ENCODE measurements at regions not wholly inside any gene's neighbourhood (a gene's known extent, or its start where the extent isn't known, plus 50 kb on each side); places are given as distances from the start of the nearest gene placed in this dataset.

DNA sequence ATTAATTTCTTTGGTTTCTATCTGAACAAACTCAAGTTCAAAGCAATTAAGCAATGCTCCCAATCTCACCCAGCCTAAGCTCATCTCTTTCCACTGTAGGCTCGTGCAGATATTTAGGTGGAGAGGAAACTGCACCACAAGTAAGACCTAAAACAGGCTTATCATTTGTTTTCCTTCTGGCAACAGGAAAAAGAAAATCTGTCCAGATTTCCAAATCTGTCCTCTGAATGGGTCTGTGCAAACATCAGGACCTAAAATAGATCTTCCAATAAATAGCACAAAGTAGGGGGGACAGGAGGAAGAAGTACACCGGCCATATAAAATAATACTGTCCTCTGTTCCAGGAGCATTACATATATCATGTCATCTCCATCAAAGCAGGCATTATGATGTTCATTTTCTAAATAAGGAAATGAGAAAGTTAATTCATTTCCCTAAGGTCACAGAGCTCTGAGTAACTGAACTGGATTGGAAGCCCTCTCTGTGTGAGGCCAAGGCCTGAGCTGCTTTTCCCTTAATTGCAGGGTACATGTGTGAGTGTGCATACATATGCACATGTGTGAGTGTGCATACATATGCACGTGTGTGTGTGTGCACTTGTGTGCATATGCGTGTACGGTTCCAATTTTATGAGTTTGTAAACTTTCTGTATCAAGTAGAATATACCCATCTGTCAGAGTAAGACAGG lies 92.8 kb upstream of the PARD3 start:
- no peaks in the 10 kb centered on the region for H3K4me1 ChIP-seq (ENCODE audit: control insufficient read depth, insufficient read depth, low read length)
- no peaks in the 10 kb centered on the region for H3K27me3 ChIP-seq (ENCODE audit: control insufficient read depth, insufficient read depth, low read length)
- no peak for ATAC-seq
- ChIA-PET CTCF (no interaction called here), POLR2A (no interaction called here)
- BruUV-seq (replicated peaks) = no TSS peak
- no peak overlapping the region for H3K4me3 ChIP-seq (ENCODE audit: low read depth in 2 of 2, low read length in 2 of 2)
- intact Hi-C loops (cut with micrococcal nuclease; ENCODE audit: unreplicated experiment) = no loop called here
- H3K9me3 ChIP-seq (ENCODE audit: control insufficient read depth, insufficient read depth, low read depth, low read length) = no peaks in the 10 kb centered on the region
- no peaks in the 10 kb centered on the region for H3K36me3 ChIP-seq (ENCODE audit: control insufficient read depth, insufficient read depth, low read length)
- H3K27ac ChIP-seq (ENCODE audit: low read length) = no peak overlapping the region
- no peak for DNase-seq (ENCODE audit: low read depth, low spot score)
- in situ Hi-C loops (cut with HindIII; ENCODE audit: low pct_unique_long_range_greater_than_20kb, low sequenced_read_pairs) = no loop called here
- TF ChIP-seq, protein P1, sequence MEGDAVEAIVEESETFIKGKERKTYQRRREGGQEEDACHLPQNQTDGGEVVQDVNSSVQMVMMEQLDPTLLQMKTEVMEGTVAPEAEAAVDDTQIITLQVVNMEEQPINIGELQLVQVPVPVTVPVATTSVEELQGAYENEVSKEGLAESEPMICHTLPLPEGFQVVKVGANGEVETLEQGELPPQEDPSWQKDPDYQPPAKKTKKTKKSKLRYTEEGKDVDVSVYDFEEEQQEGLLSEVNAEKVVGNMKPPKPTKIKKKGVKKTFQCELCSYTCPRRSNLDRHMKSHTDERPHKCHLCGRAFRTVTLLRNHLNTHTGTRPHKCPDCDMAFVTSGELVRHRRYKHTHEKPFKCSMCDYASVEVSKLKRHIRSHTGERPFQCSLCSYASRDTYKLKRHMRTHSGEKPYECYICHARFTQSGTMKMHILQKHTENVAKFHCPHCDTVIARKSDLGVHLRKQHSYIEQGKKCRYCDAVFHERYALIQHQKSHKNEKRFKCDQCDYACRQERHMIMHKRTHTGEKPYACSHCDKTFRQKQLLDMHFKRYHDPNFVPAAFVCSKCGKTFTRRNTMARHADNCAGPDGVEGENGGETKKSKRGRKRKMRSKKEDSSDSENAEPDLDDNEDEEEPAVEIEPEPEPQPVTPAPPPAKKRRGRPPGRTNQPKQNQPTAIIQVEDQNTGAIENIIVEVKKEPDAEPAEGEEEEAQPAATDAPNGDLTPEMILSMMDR (IDR thresholded peaks at IDR 0.05) = no peak
- TF ChIP-seq SIN3A (IDR thresholded peaks at IDR 0.05; ENCODE audit: borderline replicate concordance, insufficient read depth, low read depth, low read length) = no peak
- no peak for TF ChIP-seq POLR2AphosphoS5 (IDR thresholded peaks at IDR 0.05; ENCODE audit: low read depth, low read length)
- no peak for TF ChIP-seq TCF7L2 (IDR thresholded peaks at IDR 0.05; ENCODE audit: low read depth, low read length)
- TF ChIP-seq, protein P2, sequence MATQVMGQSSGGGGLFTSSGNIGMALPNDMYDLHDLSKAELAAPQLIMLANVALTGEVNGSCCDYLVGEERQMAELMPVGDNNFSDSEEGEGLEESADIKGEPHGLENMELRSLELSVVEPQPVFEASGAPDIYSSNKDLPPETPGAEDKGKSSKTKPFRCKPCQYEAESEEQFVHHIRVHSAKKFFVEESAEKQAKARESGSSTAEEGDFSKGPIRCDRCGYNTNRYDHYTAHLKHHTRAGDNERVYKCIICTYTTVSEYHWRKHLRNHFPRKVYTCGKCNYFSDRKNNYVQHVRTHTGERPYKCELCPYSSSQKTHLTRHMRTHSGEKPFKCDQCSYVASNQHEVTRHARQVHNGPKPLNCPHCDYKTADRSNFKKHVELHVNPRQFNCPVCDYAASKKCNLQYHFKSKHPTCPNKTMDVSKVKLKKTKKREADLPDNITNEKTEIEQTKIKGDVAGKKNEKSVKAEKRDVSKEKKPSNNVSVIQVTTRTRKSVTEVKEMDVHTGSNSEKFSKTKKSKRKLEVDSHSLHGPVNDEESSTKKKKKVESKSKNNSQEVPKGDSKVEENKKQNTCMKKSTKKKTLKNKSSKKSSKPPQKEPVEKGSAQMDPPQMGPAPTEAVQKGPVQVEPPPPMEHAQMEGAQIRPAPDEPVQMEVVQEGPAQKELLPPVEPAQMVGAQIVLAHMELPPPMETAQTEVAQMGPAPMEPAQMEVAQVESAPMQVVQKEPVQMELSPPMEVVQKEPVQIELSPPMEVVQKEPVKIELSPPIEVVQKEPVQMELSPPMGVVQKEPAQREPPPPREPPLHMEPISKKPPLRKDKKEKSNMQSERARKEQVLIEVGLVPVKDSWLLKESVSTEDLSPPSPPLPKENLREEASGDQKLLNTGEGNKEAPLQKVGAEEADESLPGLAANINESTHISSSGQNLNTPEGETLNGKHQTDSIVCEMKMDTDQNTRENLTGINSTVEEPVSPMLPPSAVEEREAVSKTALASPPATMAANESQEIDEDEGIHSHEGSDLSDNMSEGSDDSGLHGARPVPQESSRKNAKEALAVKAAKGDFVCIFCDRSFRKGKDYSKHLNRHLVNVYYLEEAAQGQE (IDR thresholded peaks at IDR 0.05; ENCODE audit: insufficient read depth in 1 of 2, low read depth in 2 of 2, low read length in 1 of 2) = no peak

DNA sequence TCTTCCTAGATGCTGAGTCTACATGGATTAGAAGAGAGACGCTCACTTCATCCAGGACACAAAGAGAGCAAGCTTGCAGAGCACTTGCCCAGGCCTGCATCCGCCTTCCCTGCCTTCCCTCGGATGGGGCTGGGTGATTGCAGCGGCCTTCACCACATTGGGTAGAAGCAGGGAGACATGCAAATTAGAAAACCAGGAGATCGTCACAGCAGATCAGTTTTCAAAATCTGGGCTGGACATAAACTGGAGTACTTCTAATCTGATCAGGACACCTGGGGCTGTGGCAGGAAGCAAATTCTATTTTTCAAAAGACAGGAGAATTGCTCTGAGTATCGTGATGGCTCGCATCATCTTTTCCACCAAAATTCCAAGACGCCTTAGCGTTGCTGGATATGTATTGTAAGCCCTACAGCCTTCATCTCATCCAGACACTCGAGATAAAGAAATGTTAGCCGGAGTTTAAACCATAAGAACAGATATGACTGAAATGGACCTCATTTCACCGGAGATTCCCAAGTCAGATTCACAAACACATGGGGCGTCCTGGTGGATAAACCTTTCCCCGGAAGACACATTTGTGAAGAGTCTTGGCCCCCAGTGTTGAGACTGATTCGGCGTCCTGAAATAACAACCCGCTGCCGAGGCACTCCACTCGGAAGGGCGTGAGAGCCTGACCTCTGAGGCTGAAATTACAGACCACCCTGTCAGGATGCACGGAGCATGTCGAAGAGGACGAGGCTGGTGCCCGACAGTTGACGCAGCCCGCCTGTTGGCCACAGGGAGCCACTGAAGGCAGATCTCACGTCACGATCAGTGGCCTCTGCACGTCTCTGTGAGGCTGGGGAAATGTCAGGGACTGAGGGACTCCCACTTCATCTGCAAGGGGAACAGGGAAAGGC lies 91.2 kb upstream of the PARD3 start:
- H3K27ac ChIP-seq (ENCODE audit: low read length) = no peak overlapping the region
- in situ Hi-C loops (cut with HindIII; ENCODE audit: low pct_unique_long_range_greater_than_20kb, low sequenced_read_pairs) = no loop called here
- no peak for ATAC-seq
- no TSS peak for BruUV-seq (replicated peaks)
- no peak for TF ChIP-seq POLR2AphosphoS5 (IDR thresholded peaks at IDR 0.05; ENCODE audit: low read depth, low read length)
- TF ChIP-seq, protein P1 (IDR thresholded peaks at IDR 0.05) = no peak
- TF ChIP-seq TCF7L2 (IDR thresholded peaks at IDR 0.05; ENCODE audit: low read depth, low read length) = no peak
- no peak for TF ChIP-seq SIN3A (IDR thresholded peaks at IDR 0.05; ENCODE audit: borderline replicate concordance, insufficient read depth, low read depth, low read length)
- TF ChIP-seq, protein P2 (IDR thresholded peaks at IDR 0.05; ENCODE audit: insufficient read depth in 1 of 2, low read depth in 2 of 2, low read length in 1 of 2) = no peak
- intact Hi-C loops (cut with micrococcal nuclease; ENCODE audit: unreplicated experiment) = no loop called here
- CTCF ChIA-PET = no interaction called here
- no peak for DNase-seq (ENCODE audit: low read depth, low spot score)
- POLR2A ChIA-PET = no interaction called here
- H3K36me3 ChIP-seq (ENCODE audit: control insufficient read depth, insufficient read depth, low read length) = no peaks in the 10 kb centered on the region
- no peaks in the 10 kb centered on the region for H3K27me3 ChIP-seq (ENCODE audit: control insufficient read depth, insufficient read depth, low read length)
- H3K4me3 ChIP-seq (ENCODE audit: low read depth in 2 of 2, low read length in 2 of 2) = no peak overlapping the region
- H3K9me3 ChIP-seq (ENCODE audit: control insufficient read depth, insufficient read depth, low read depth, low read length) = no peaks in the 10 kb centered on the region
- H3K4me1 ChIP-seq (ENCODE audit: control insufficient read depth, insufficient read depth, low read length) = no peaks in the 10 kb centered on the region
